ENCODE measurements at regions not wholly inside any gene's neighbourhood (a gene's known extent, or its start where the extent isn't known, plus 50 kb on each side); places are given as distances from the start of the nearest gene placed in this dataset.
A peak's percentile ranks its signal among the peaks of the same experiment; 100 is the strongest.

DNA sequence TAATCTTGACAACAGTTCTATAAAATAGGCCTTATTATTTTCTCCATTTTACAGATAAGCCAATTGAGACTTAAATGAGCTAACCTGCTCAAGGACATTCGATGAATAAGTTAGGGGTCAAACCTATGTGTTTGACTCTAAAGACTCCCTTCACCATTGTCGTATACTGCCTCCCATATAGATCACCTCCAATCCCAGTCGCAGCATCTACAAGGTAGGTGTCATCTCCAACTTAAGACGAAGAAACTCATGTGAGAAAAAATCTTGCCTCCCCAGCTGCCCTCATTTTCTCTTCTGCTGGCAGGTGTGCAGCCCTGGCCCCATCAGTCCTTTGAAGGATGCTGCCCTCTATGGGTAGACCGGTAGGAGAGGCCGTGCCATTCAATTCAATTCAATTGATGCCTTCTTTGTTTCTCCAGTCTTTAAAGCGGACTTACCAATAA, 75.2 kb upstream of the SMARCA2 start:
- TF ChIP-seq, protein P1, sequence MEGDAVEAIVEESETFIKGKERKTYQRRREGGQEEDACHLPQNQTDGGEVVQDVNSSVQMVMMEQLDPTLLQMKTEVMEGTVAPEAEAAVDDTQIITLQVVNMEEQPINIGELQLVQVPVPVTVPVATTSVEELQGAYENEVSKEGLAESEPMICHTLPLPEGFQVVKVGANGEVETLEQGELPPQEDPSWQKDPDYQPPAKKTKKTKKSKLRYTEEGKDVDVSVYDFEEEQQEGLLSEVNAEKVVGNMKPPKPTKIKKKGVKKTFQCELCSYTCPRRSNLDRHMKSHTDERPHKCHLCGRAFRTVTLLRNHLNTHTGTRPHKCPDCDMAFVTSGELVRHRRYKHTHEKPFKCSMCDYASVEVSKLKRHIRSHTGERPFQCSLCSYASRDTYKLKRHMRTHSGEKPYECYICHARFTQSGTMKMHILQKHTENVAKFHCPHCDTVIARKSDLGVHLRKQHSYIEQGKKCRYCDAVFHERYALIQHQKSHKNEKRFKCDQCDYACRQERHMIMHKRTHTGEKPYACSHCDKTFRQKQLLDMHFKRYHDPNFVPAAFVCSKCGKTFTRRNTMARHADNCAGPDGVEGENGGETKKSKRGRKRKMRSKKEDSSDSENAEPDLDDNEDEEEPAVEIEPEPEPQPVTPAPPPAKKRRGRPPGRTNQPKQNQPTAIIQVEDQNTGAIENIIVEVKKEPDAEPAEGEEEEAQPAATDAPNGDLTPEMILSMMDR (conservative IDR thresholded peaks at IDR 0.05; ENCODE audit: low read length): peak; percentile 87
- TF ChIP-seq EZH2phosphoT487 (IDR thresholded peaks at IDR 0.05; ENCODE audit: borderline replicate concordance, low read depth, low read length): no peak

All from OCI-LY7 (cell line).